AG08395 (cell line): ENCODE measurements at regions not wholly inside any gene's neighbourhood (a gene's known extent, or its start where the extent isn't known, plus 50 kb on each side); places are given as distances from the start of the nearest gene placed in this dataset.
"Not testable (repeated sequence)": the region's sequence is repeated elsewhere in the genome, so short reads cannot be mapped to it uniquely, and the experiment has no call there.

Source experiments
- DNase-seq: peaks from one replicate; pipeline ENCODE4 v3.0.0; 2012; ENCODE audit warnings: mixed read lengths, low spot score

GRCh38 chr6:170198298-170198697, 92.6 kb downstream of the DLL1 start:
- no peak for DNase-seq

GRCh38 chr6:170193326-170193821, 97.5 kb downstream of the DLL1 start:
- no peak for DNase-seq

DNA sequence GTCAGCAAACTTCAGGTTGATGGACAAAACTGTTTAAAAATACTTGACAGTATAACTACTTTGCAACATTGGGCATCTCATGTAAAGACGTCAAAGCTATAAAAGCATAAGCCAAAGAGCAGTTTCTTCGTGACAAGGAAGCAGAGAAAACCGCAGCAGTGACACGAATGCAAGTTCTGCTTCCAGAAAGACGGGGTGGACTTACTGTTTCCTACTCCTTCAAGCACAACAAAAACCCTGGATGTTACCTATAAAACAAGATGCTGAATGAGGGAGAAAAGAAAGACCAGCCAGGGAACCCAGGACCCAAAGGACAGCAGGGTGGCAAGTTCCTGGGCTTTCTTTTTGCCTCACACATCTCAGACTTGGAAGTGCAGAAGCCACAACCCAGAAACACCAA, 98.0 kb downstream of the DLL1 start:
- DNase-seq = no peak

GRCh38 chr6:170192101-170192500, 98.8 kb downstream of the DLL1 start:
- DNase-seq = not testable (repeated sequence)

DNA sequence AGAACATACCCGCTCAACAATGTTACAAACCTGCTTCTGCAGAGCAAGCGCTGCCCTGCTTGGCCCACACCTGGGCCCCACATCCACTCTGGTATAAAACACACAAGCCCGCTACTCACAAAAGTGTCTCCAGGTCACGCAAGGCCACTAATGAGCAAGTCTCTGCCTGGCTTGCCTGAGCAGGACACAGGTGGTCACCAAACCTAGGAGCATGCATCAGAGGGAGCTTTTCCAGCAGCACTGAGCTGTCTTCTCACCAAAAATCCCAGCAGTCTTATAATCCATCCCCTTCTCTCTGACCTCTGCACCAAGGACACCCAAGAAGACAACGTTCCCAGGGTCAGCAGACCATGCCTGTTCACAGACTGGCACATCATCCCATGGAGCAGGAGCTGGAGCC, 100.8 kb downstream of the DLL1 start:
- no peak for DNase-seq

GRCh38 chr6:170189236-170189635, 101.6 kb downstream of the DLL1 start:
- DNase-seq = no peak

GRCh38 chr6:170188571-170189001, 102.3 kb downstream of the DLL1 start:
- no peak for DNase-seq

DNA sequence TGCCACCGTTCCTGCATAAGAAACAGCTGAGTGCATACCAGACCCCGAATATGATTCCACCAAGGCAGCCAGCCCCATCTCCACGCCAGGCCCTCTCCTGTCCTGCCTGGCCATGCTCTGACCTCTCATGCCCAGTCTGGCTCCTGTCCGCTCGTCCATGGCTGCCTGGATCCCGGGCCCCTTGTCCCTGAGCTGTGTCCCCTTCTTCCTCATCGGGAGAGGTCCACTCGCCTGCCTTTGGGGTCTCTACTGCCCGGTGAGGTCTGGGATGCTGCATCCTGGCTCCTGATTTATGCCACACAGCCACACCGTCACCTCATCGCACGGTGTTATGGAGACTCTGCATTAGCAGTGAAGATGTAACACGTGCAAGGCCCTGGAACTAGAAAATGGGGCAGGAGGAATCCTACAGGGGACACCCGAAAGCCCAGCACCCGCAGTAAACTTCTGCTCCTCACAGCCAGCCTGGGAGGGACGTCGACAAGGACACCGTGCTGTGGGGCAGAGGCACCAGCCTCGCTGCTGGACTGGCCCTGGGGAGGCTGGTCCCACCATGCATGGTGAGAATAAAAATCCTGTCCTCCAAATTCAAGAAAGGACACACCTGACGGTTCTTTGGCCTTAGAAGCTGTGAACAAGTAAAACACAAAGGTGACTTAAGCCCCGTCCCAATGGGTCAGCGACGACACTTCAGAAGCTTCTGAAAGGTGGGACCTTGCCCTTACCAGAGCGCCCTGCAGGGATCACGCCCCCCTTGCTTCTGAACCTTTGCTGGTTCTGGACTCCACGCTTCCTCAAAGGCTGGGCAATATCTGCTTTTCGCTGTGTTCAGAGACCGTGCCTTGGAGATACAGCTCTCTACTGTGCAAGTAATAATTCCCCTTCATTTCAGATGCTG, 103.0 kb downstream of the DLL1 start:
- no peak for DNase-seq

GRCh38 chr6:170186941-170187668, 103.8 kb downstream of the DLL1 start:
- no peak for DNase-seq

DNA sequence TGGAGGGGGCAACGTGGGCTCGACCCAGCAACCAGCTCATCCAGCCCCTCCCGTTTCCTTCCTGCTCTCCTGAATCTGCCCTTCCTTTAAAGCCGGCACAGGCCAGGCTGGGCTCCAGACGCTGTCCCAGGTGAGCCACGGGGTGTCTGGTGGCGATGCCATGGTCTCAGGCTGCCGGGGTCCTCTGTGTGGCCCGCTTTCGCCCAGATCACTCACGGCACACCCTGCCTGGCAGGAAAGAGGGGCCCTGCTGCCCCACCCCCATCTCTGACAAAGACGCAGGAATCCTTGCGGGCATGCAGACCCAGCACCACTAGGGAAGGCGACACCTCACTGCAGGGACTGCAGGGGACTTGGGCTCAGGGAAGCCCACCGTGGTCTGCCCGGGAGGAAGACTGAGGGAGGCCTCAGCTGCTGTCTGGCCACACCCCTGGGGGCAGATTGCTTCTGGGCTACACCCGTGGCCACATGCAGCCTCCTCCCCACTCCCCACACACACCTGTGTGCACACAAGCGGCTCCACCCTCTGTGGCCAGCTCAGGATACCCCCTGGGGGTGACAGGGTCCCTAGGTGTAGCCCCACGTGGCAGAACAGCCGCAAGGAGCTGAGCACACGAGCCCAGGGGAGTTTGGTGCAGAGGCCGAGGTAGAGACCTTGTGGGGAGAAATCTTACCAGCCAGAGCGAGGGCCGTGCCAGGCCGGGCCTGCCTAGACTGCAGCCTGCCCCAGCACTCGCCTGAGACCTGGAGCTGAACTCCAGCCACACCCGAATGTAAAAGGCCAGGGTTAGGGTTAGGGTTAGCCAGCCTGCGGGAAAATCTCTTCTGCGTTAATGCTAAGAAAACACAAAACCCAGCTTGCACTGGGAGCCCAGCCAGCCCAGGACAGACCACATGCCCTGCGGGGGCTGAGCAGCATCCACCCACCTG, 104.6 kb downstream of the DLL1 start:
- DNase-seq = no peak

- no peak for DNase-seq
These were observed 105.5 kb downstream of the DLL1 start for GRCh38 chr6:170185175-170185978.

GRCh38 chr6:170184316-170184715, 106.6 kb downstream of the DLL1 start:
- no peak for DNase-seq

- DNase-seq = no peak
These were observed 107.4 kb downstream of the DLL1 start for GRCh38 chr6:170183521-170183920.

- no peak for DNase-seq
These were observed 108.1 kb downstream of the DLL1 start for GRCh38 chr6:170182781-170183120.

DNA sequence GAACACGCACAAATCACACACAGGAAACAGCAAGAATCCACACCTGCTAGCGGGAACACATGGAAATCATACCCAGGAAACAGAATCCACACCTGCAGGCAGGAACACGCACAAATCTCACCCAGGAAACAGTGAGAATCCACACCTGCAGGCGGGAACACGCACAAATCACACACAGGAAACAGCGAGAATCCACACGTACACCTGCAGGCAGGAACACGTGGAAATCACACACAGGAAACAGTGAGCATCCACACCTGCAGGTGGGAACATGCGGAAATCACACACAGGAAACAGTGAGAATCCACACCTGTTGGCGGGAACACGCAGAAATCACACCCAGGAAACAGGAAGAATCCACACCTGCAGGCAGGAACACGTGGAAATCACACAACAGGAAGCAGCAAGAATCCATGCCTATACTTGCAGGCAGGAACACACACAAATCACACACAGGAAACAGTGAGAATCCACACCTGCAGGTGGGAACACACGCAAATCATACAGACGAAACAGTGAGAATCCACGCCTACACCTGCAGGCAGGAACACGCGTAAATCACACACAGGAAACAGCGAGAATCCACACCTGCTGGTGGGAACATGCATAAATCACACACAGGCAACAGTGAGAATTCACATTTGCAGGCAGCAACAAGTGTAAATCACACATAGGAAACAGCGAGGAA, 108.6 kb downstream of the DLL1 start:
- DNase-seq = no peak

- DNase-seq = no peak
These were observed 109.6 kb downstream of the DLL1 start for GRCh38 chr6:170181338-170181690.

GRCh38 chr6:170180671-170181337, 110.1 kb downstream of the DLL1 start:
- no peak for DNase-seq

DNA sequence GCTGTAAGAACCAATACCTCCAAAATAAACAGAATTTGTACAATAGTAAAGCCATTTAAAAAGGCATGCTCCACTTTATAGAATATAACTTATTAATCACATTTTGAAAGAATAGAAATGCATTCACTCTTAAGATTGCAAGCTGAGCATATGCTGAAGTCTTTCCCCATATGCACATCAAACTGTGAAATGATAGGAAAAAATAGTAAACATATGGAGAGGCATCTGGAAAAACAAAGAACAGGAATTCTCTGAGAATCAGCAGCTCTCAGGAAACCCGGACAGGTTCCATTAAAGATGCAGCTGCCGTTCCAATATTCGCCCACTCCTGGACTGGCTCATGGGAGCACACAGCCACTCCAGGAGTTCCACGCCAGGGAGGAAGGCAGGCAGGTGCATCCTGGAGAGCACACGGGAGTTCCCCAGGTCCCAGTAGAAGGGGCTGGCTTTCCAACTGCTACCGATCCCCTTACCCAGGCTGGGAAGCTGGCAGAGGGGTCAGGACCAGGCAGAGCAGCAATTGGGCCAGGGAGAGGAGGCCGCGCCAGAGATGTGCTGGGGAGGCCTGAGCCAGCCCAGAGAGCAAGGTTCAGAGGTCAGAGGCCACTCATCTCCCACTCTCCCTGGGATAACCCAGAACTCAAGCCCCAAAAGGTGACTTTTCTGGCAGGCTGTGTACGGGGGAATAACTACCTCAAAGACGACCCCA, 111.1 kb downstream of the DLL1 start:
- DNase-seq = no peak
